ENCODE measurements at regions not wholly inside any gene's neighbourhood (a gene's known extent, or its start where the extent isn't known, plus 50 kb on each side); places are given as distances from the start of the nearest gene placed in this dataset.

DNA sequence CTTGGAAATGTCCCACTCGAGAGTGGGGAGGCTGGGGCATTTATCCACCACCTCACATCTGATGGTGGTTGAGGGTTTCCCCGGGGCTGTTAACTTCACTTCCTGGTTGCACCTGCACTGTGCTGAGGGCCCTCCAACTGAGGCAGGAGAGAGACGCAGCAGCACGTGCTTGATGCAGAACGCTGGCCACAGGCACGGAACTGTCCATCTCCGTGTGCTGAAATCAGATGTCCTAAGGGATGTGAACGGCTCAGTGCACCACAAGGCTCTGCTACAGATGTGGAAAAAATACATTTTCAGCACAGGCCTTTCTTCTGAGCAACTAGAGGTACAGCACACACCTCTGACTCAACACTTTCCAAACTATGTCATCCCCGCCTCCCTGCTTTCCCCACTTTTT, 114.8 kb upstream of the C16orf82 start:
- intact Hi-C loops (cut with DNase I; ENCODE audit: low total_unique reads) = no loop called here
- no peak for DNase-seq (ENCODE audit: low spot score in 2 of 2)
- no peak for TF ChIP-seq POLR2A (IDR thresholded peaks at IDR 0.05)
- TF ChIP-seq, protein P1, sequence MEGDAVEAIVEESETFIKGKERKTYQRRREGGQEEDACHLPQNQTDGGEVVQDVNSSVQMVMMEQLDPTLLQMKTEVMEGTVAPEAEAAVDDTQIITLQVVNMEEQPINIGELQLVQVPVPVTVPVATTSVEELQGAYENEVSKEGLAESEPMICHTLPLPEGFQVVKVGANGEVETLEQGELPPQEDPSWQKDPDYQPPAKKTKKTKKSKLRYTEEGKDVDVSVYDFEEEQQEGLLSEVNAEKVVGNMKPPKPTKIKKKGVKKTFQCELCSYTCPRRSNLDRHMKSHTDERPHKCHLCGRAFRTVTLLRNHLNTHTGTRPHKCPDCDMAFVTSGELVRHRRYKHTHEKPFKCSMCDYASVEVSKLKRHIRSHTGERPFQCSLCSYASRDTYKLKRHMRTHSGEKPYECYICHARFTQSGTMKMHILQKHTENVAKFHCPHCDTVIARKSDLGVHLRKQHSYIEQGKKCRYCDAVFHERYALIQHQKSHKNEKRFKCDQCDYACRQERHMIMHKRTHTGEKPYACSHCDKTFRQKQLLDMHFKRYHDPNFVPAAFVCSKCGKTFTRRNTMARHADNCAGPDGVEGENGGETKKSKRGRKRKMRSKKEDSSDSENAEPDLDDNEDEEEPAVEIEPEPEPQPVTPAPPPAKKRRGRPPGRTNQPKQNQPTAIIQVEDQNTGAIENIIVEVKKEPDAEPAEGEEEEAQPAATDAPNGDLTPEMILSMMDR (IDR thresholded peaks at IDR 0.05) = no peak
- 20 to 22% methylated on average over 7 to 9 of the region's 9 CpGs for WGBS, 2 donors
- no peak overlapping the region for H3K4me3 ChIP-seq (ENCODE audit: low read depth, poor library complexity, severe bottlenecking)

DNA sequence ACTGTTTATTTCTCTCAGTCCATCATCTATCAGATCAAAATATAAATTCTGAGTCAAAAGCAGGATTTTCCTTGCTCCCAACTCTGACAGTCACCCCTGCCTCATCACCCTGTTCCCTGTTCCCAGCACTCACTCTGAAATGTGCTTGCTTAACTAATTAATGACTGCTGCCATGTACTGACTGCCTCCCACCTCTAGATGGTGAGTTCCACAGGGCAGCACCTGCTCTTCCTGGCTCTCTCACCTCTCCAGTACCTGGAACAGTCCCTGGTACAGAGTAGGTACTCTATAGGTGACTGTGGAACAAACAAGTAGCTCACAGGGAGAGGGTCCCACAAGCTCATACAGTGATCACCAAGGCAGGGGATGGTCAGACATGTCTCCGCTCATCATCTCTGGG, 114.3 kb upstream of the C16orf82 start:
- TF ChIP-seq, protein P1 (IDR thresholded peaks at IDR 0.05) = no peak
- no peak for TF ChIP-seq POLR2A (IDR thresholded peaks at IDR 0.05)
- intact Hi-C loops (cut with DNase I; ENCODE audit: low total_unique reads) = no loop called here
- DNase-seq (ENCODE audit: low spot score in 2 of 2) = no peak
- no peak overlapping the region for H3K4me3 ChIP-seq (ENCODE audit: low read depth, poor library complexity, severe bottlenecking)
- WGBS, 2 donors = 88 to 100% methylated on average over 1 of the region's 1 CpG

DNA sequence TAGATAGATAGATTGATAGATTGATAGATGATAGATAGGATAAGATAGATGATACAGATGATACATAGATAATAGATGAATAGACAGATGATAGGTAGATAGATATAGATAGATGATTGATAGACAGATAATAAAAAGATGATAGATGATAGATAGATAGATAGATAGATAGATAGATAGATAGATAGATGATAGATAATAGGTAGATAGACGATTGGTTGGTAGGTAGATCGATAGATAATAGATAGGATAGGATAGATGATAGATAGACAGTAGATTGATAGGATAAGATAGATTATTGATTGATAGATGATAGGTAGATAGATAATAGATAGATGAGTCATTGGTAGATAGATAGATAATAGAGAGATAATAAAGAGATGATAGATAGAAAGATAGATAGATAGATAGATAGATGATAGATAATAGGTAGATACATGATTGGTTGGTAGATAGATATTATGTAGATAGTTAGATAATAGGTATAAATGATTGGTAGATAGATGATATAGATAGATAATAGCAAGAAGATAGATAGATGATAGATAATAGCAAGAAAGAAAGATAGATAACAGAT, 109.4 kb upstream of the C16orf82 start:
- DNase-seq (ENCODE audit: low spot score in 2 of 2) = no peak
- H3K4me3 ChIP-seq (ENCODE audit: low read depth, poor library complexity, severe bottlenecking) = no peak overlapping the region
- intact Hi-C loops (cut with DNase I; ENCODE audit: low total_unique reads) = no loop called here
- TF ChIP-seq POLR2A (IDR thresholded peaks at IDR 0.05) = no peak
- TF ChIP-seq, protein P1 (IDR thresholded peaks at IDR 0.05) = no peak
- WGBS, 2 donors = 79 to 81% methylated on average over 2 of the region's 2 CpGs

DNA sequence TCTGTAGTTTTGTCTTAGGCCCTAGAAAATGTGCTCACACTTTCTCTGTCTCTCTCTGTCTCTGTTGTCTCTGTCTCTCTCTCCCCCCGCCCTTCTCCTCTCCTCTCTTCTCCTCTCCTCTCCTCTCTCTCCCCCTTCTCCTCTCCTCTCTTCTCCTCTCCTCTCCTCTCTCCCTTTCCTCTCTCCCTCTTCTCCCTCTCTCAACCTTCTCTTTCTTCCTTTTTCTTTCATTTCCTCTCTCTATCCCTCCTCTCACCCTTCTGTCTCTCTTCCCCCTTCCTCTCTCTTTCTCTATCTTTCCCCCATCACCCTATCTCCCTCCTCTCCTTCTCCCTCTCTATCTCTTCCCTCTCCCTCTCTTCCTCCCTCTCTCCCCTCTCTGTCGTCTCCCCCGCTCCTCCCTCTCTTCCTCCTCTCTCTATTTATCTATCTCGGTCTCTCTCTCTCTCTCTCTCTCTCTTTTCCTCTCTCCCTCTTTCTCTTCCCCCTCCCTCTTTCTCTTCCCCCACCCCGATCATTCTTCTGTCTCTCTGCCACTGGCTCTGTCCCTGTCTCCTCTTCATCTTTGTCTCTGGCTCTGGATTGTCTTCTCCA, 107.2 kb upstream of the C16orf82 start:
- DNase-seq (ENCODE audit: low spot score in 2 of 2) = no peak
- TF ChIP-seq, protein P1 (IDR thresholded peaks at IDR 0.05) = no peak
- TF ChIP-seq POLR2A (IDR thresholded peaks at IDR 0.05) = no peak
- intact Hi-C loops (cut with DNase I; ENCODE audit: low total_unique reads) = no loop called here
- no peak overlapping the region for H3K4me3 ChIP-seq (ENCODE audit: low read depth, poor library complexity, severe bottlenecking)
- 49 to 71% methylated on average over 5 of the region's 5 CpGs for WGBS, 2 donors

DNA sequence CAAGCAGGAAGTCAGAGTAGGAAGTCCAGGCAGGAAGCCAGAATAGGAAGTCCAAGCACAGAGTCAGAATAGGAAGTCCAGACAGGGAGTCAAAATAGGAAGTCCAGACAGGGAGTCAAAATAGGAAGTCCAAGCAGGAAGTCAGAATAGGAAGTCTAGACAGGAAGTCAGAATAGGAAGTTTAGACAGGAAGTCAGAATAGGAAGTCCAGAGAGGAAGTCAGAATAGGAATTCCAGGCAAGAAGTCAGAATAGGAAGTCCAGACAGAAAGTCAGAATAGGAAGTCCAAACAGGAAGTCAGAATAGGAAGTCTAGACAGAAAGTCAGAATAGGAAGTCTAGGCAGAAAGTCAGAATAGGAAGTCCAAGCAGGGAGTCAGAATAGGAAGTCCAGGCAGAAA, 105.3 kb upstream of the C16orf82 start:
- TF ChIP-seq POLR2A (IDR thresholded peaks at IDR 0.05) = no peak
- TF ChIP-seq, protein P1 (IDR thresholded peaks at IDR 0.05) = no peak
- no peak for DNase-seq (ENCODE audit: low spot score in 2 of 2)
- H3K4me3 ChIP-seq (ENCODE audit: low read depth, poor library complexity, severe bottlenecking) = no peak overlapping the region
- intact Hi-C loops (cut with DNase I; ENCODE audit: low total_unique reads) = no loop called here

DNA sequence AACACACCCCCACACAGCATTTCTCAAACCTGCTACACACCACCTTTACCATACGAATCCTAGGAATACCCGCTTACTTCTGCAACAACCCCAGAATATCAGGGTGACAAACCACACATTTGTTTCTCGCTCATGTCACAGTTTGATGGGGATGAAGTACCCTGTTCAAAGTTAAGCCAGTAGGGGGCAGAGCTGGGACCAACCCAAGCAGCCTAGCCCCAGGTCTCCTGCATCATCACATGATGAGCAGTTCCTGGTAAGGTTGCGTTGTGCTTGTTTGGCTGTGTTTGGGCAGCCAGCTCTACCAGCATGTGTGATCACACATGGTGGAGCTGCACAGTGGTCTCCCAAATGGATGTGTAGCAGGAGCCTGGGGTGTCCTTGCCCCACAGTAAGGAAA, 103.6 kb upstream of the C16orf82 start:
- WGBS, 2 donors = 64 to 77% methylated on average over 4 of the region's 4 CpGs
- DNase-seq (ENCODE audit: low spot score in 2 of 2) = no peak
- TF ChIP-seq, protein P1 (IDR thresholded peaks at IDR 0.05) = no peak
- no peak for TF ChIP-seq POLR2A (IDR thresholded peaks at IDR 0.05)
- intact Hi-C loops (cut with DNase I; ENCODE audit: low total_unique reads) = no loop called here
- no peak overlapping the region for H3K4me3 ChIP-seq (ENCODE audit: low read depth, poor library complexity, severe bottlenecking)
